B cell (primary cell): ENCODE measurements at regions not wholly inside any gene's neighbourhood (a gene's known extent, or its start where the extent isn't known, plus 50 kb on each side); places are given as distances from the start of the nearest gene placed in this dataset.

ENCODE experiments used
- EZH2 ChIP-seq: IDR thresholded peaks from 2 replicates; pipeline ENCODE4 v1.6.1; 2012; ENCODE audit warnings: borderline replicate concordance, low read depth, mild to moderate bottlenecking, moderate library complexity, low read length; ENCODE audit not compliant: insufficient read depth, poor library complexity, severe bottlenecking
- TF ChIP-seq, protein P1 (sequence below): fragments of 200-600 bp; IDR thresholded peaks from one replicate; pipeline ENCODE4 v1.8.0; 2022; ENCODE audit warnings: antibody characterized with exemption, mild to moderate bottlenecking

DNA sequence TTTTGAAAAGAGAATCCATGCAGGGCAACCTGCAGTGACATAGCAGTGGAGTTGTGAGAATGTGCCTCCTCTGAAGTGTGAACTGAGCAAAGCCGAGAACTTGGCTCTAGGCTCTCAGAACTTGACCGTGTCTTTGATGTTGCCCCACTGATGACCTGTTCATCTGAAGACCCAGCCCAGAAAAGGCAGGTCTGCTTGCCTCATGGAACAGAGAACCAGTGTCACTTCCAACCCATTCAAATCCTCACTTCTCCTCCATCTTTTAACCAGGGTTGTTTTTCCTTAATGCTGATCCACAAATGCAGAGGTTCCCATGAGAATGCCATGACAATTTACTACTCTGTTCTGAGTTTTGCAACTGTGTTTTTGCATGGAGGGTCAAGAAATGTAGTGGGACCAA is 155.4 kb downstream of the MED10 start:
- TF ChIP-seq, protein P1, sequence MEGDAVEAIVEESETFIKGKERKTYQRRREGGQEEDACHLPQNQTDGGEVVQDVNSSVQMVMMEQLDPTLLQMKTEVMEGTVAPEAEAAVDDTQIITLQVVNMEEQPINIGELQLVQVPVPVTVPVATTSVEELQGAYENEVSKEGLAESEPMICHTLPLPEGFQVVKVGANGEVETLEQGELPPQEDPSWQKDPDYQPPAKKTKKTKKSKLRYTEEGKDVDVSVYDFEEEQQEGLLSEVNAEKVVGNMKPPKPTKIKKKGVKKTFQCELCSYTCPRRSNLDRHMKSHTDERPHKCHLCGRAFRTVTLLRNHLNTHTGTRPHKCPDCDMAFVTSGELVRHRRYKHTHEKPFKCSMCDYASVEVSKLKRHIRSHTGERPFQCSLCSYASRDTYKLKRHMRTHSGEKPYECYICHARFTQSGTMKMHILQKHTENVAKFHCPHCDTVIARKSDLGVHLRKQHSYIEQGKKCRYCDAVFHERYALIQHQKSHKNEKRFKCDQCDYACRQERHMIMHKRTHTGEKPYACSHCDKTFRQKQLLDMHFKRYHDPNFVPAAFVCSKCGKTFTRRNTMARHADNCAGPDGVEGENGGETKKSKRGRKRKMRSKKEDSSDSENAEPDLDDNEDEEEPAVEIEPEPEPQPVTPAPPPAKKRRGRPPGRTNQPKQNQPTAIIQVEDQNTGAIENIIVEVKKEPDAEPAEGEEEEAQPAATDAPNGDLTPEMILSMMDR, result no peak
- TF ChIP-seq EZH2, result no peak
